HEK293 (cell line): ENCODE measurements at regions not wholly inside any gene's neighbourhood (a gene's known extent, or its start where the extent isn't known, plus 50 kb on each side); places are given as distances from the start of the nearest gene placed in this dataset.

Experiments used
- ZNF2 ChIP-seq: fragments of 450-650 bp; formaldehyde crosslinking; IDR thresholded peaks from 2 replicates; pipeline ENCODE4 v1.5.1; 2016; ENCODE audit warnings: missing biosample characterization, missing genetic modification characterization
- ZNF610 ChIP-seq: fragments of 450-650 bp; formaldehyde crosslinking; IDR thresholded peaks from 2 replicates; pipeline ENCODE4 v1.5.1; 2016; ENCODE audit warnings: missing biosample characterization, missing genetic modification characterization, borderline replicate concordance
- TF ChIP-seq, protein P1 (sequence below): fragments of 450-650 bp; formaldehyde crosslinking; IDR thresholded peaks from 2 replicates; pipeline ENCODE4 v1.5.1; 2016; ENCODE audit warnings: missing biosample characterization, missing genetic modification characterization

DNA sequence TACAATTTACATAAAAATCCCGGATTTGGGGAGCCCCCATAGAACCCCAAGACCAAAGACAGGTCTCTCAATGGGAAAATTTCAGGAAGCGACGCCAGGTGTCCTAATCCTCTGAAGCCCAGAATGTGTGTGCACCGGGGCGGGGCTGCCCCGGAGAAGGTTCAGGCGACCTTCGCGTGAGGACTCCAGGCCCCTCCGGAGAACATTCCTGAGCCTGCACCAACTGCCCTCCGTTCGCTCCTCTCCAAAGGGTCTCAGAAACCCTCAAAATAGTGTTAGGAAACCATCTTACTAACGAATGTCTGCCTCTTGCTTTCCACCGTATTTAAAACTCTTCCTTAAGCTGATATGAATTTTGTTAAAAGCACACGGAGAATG is 78.5 kb upstream of the INSIG1 start:
- TF ChIP-seq ZNF2 (tag by site-specific recombination) (no peak), ZNF610 (no peak)
- TF ChIP-seq, protein P1, sequence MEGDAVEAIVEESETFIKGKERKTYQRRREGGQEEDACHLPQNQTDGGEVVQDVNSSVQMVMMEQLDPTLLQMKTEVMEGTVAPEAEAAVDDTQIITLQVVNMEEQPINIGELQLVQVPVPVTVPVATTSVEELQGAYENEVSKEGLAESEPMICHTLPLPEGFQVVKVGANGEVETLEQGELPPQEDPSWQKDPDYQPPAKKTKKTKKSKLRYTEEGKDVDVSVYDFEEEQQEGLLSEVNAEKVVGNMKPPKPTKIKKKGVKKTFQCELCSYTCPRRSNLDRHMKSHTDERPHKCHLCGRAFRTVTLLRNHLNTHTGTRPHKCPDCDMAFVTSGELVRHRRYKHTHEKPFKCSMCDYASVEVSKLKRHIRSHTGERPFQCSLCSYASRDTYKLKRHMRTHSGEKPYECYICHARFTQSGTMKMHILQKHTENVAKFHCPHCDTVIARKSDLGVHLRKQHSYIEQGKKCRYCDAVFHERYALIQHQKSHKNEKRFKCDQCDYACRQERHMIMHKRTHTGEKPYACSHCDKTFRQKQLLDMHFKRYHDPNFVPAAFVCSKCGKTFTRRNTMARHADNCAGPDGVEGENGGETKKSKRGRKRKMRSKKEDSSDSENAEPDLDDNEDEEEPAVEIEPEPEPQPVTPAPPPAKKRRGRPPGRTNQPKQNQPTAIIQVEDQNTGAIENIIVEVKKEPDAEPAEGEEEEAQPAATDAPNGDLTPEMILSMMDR (tag by site-specific recombination): no peak
